ENCODE measurements at regions not wholly inside any gene's neighbourhood (a gene's known extent, or its start where the extent isn't known, plus 50 kb on each side); places are given as distances from the start of the nearest gene placed in this dataset.

- H3K27ac ChIP-seq (replicated peaks), result no peak overlapping the region
- no peak for TF ChIP-seq GABPA (IDR thresholded peaks at IDR 0.05; ENCODE audit: low read depth)
- no peak for DNase-seq (ENCODE audit: low read depth in 1 of 2, low spot score in 1 of 2)
- H3K4me3 ChIP-seq (replicated peaks; ENCODE audit: insufficient read depth, low read length), result no peak overlapping the region
- no peaks in the 10 kb centered on the region for H3K27me3 ChIP-seq (ENCODE audit: insufficient read depth, poor library complexity, severe bottlenecking)
These were observed 496.3 kb upstream of the GRIA1 start for GRCh38 chr5:152994033-152994680.

- H3K27ac ChIP-seq (replicated peaks), result no peak overlapping the region
- no peaks in the 10 kb centered on the region for H3K27me3 ChIP-seq (ENCODE audit: insufficient read depth, poor library complexity, severe bottlenecking)
- DNase-seq (ENCODE audit: low read depth in 1 of 2, low spot score in 1 of 2), result no peak
- TF ChIP-seq, protein P1, sequence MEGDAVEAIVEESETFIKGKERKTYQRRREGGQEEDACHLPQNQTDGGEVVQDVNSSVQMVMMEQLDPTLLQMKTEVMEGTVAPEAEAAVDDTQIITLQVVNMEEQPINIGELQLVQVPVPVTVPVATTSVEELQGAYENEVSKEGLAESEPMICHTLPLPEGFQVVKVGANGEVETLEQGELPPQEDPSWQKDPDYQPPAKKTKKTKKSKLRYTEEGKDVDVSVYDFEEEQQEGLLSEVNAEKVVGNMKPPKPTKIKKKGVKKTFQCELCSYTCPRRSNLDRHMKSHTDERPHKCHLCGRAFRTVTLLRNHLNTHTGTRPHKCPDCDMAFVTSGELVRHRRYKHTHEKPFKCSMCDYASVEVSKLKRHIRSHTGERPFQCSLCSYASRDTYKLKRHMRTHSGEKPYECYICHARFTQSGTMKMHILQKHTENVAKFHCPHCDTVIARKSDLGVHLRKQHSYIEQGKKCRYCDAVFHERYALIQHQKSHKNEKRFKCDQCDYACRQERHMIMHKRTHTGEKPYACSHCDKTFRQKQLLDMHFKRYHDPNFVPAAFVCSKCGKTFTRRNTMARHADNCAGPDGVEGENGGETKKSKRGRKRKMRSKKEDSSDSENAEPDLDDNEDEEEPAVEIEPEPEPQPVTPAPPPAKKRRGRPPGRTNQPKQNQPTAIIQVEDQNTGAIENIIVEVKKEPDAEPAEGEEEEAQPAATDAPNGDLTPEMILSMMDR (IDR thresholded peaks at IDR 0.05; ENCODE audit: insufficient read depth, low read length), result no peak
- TF ChIP-seq POLR2AphosphoS5 (IDR thresholded peaks at IDR 0.05; ENCODE audit: low read depth) (no peak), SPI1 (IDR thresholded peaks at IDR 0.05; ENCODE audit: borderline replicate concordance, low read depth) (no peak), GABPA (IDR thresholded peaks at IDR 0.05; ENCODE audit: low read depth) (no peak), REST (IDR thresholded peaks at IDR 0.05; ENCODE audit: insufficient replicate concordance, low read depth) (no peak)
- no peak overlapping the region for H3K4me3 ChIP-seq (replicated peaks; ENCODE audit: insufficient read depth, low read length)
These were observed 495.2 kb upstream of the GRIA1 start for GRCh38 chr5:152995214-152995725.

GRCh38 chr5:153005711-153006110 is 484.8 kb upstream of the GRIA1 start:
- no peak for DNase-seq (ENCODE audit: low read depth in 1 of 2, low spot score in 1 of 2)
- H3K27me3 ChIP-seq (ENCODE audit: insufficient read depth, poor library complexity, severe bottlenecking), result no peaks in the 10 kb centered on the region
- no peak overlapping the region for H3K4me3 ChIP-seq (replicated peaks; ENCODE audit: insufficient read depth, low read length)
- TF ChIP-seq, protein P1 (IDR thresholded peaks at IDR 0.05; ENCODE audit: insufficient read depth, low read length), result no peak
- TF ChIP-seq POLR2AphosphoS5 (IDR thresholded peaks at IDR 0.05; ENCODE audit: low read depth) (no peak), SPI1 (IDR thresholded peaks at IDR 0.05; ENCODE audit: borderline replicate concordance, low read depth) (no peak), REST (IDR thresholded peaks at IDR 0.05; ENCODE audit: insufficient replicate concordance, low read depth) (no peak), GABPA (IDR thresholded peaks at IDR 0.05; ENCODE audit: low read depth) (no peak)
- H3K27ac ChIP-seq (replicated peaks), result no peak overlapping the region

DNA sequence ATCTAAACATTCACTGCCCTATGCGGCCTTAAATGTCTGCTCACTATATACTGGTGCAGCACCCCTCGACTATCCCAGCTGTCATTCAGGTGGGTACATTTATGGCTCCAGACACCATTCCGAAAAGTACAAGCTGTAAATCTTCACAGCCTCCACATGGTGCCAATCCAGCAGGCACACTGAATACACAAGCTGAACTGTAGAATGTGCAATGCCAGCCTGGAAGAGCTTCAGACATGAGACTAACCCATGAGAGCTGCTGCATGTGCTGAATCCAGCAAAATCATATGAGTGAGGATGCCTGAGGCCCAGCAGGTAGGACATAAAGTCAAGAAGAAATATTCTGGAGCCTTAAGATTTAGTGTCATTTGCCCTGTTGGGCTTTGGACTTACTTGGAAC is 483.8 kb upstream of the GRIA1 start:
- no peaks in the 10 kb centered on the region for H3K27me3 ChIP-seq (ENCODE audit: insufficient read depth, poor library complexity, severe bottlenecking)
- H3K27ac ChIP-seq (replicated peaks), result no peak overlapping the region
- TF ChIP-seq POLR2AphosphoS5 (IDR thresholded peaks at IDR 0.05; ENCODE audit: low read depth) (no peak), GABPA (IDR thresholded peaks at IDR 0.05; ENCODE audit: low read depth) (no peak)
- TF ChIP-seq, protein P1 (IDR thresholded peaks at IDR 0.05; ENCODE audit: insufficient read depth, low read length), result no peak
- no peak for DNase-seq (ENCODE audit: low read depth in 1 of 2, low spot score in 1 of 2)
- H3K4me3 ChIP-seq (replicated peaks; ENCODE audit: insufficient read depth, low read length), result no peak overlapping the region
